Sigmoid colon (tissue), 6 donors: ENCODE measurements at regions not wholly inside any gene's neighbourhood (a gene's known extent, or its start where the extent isn't known, plus 50 kb on each side); places are given as distances from the start of the nearest gene placed in this dataset.

Experiments
- DNase-seq: peaks from one replicate; pipeline ENCODE4 v3.0.0-alpha.2; 2019
- H3K27ac ChIP-seq, 4 donors: fragments of 200-600 bp; sonication (generic); one replicate each; pipeline ENCODE4 v1.5.1; 2016 to 2019; ENCODE audit warnings: mild to moderate bottlenecking in 1 of 4
- H3K27me3 ChIP-seq, 3 donors: fragments of 200-600 bp; sonication (generic); one replicate each; pipeline ENCODE4 v1.5.1; 2019; ENCODE audit warnings: mild to moderate bottlenecking in 1 of 3
- H3K36me3 ChIP-seq, 4 donors: fragments of 200-600 bp; sonication (generic); one replicate each; pipeline ENCODE4 v1.5.1; 2016 to 2019
- H3K4me1 ChIP-seq, 4 donors: fragments of 200-600 bp; sonication (generic); one replicate each; pipeline ENCODE4 v1.5.1; 2017 to 2019
- H3K4me3 ChIP-seq, 4 donors: fragments of 200-600 bp; sonication (generic); one replicate each; pipeline ENCODE4 v1.5.1; 2017 to 2019; ENCODE audit warnings: mild to moderate bottlenecking in 2 of 4, moderate library complexity in 1 of 4
- H3K9me3 ChIP-seq, 4 donors: fragments of 200-600 bp in 3 of 4; sonication (generic) in 3 of 4; one replicate each; pipeline versions ENCODE4 v1.5.1 to v1.6.1; 2013 to 2019
- CTCF ChIP-seq, 4 experiments: fragments of 450-650 bp in 3 of 4; fragments of 200-600 bp in 1 of 4; IDR thresholded peaks; one replicate each; pipeline ENCODE4 v1.5.1; 2016 to 2019; ENCODE audit warnings: antibody characterized with exemption in 4 of 4, mild to moderate bottlenecking in 3 of 4, moderate library complexity in 2 of 4
- EP300 ChIP-seq, 4 donors: sonication (generic); formaldehyde crosslinking; IDR thresholded peaks; one replicate each; pipeline ENCODE4 v1.6.1; 2017; ENCODE audit warnings: antibody characterized with exemption in 4 of 4
- POLR2A ChIP-seq, 2 donors: fragments of 450-650 bp; IDR thresholded peaks; one replicate each; pipeline ENCODE4 v1.6.1; 2016; ENCODE audit warnings: antibody characterized with exemption in 2 of 2, mild to moderate bottlenecking in 2 of 2, moderate library complexity in 2 of 2
- POLR2AphosphoS5 ChIP-seq, 4 donors: sonication (generic); formaldehyde crosslinking; IDR thresholded peaks; one replicate each; pipeline ENCODE4 v1.6.1; 2017; ENCODE audit warnings: antibody characterized with exemption in 4 of 4
- WGBS, 2 donors: extraction: QIAGEN DNeasy Blood & Tissue Kit; methylation state at CpG; one replicate each; pipeline ENCODE4 v1.1.7; 2013; 5-methylcytosine and 5-hydroxymethylcytosine counted together
- intact Hi-C: fragments of 100-400 bp; cut with DNase I; formaldehyde crosslinking; loops from one replicate; pipeline ENCODE4 v1.15.1; 2023
- donor health status: healthy with polysubstance abuse.
- donor health status: healthy.

DNA sequence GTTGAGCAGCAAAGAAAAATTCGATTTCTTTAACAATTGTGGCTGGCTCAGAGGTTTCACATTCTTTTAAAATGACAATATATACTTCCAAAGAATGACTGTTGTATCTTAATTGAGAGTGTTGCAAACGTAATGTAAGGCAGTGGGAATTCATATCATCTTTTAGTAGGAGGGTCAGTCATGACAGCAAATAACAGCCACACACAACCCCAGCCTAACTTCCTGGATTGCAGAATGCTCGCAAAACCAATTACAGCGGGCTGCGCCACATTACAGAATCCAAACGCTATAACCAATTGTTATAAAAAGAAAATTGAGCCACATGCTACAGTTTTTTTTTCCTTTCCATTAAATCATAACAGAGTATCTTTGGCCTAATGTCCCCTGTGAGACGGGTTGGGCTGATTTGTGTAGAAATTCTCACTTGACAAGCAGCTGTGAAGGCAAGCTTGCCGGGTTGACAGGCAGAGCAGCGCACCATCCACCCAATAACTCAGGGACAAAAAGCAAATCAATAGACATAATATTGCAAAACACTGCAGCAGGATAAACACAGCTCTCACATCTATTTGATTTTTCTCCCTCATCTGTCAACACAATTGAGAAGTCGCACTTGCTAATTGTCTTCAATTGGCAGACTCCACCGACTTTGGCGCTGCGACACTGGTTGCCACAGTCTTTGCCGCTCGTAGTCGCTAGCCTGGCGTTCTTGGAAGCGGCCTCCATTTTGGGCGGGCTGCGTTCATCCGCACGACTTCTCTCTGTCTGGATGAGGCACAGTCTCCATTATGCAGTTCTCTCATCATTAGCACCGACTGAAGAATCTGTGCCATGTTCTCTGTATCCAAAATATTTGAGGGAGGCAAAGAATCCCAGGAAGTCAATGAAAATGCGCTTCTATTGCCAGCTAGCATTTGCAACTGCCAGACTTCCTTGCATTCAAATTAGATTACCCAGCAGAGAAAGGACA is 95.0 kb upstream of the CCDC68 start:
- no peak overlapping the region for H3K4me3 ChIP-seq
- no peak for TF ChIP-seq POLR2A (IDR thresholded peaks at IDR 0.05)
- TF ChIP-seq CTCF (IDR thresholded peaks at IDR 0.05), result no peak
- TF ChIP-seq EP300 (IDR thresholded peaks at IDR 0.05), result no peak
- TF ChIP-seq POLR2AphosphoS5 (IDR thresholded peaks at IDR 0.05), result no peak
- DNase-seq, result no peak
- H3K27me3 ChIP-seq, result no peaks in the 10 kb centered on the region
- no peaks in the 10 kb centered on the region for H3K36me3 ChIP-seq
- intact Hi-C loops, result no loop called here
- no peak overlapping the region for H3K27ac ChIP-seq
- H3K4me1 ChIP-seq, result no peaks in the 10 kb centered on the region
- no peaks in the 10 kb centered on the region for H3K9me3 ChIP-seq
- 86 to 89% methylated on average over 24 of the region's 24 CpGs for WGBS, 2 donors

DNA sequence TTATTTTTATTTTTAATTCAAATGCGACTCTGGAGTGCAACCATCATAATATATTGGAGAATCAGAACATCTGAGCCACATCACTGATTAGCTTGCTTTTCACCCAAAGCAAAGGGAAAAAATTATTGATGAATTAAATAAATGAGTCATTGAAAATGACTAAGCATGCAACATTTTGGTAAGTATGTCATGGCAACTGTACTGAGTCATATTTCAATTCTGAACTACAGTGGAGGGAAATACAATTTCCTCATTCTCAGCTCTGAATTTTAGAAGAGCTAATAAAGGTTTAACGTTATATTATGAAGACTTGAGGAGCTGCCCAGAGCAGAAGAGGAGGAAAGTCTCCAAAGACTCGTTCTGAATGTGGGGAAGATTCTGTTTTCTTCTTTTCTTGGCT is 89.6 kb upstream of the CCDC68 start:
- Histone ChIP-seq H3K4me1 (no peaks in the 10 kb centered on the region), H3K36me3 (no peaks in the 10 kb centered on the region), H3K9me3 (no peaks in the 10 kb centered on the region), H3K27me3 (no peaks in the 10 kb centered on the region), H3K4me3 (no peak overlapping the region), H3K27ac (no peak overlapping the region)
- DNase-seq, result no peak
- TF ChIP-seq EP300 (IDR thresholded peaks at IDR 0.05), result no peak
- TF ChIP-seq POLR2A (IDR thresholded peaks at IDR 0.05), result no peak
- no peak for TF ChIP-seq POLR2AphosphoS5 (IDR thresholded peaks at IDR 0.05)
- TF ChIP-seq CTCF (IDR thresholded peaks at IDR 0.05), result no peak
- WGBS, 2 donors, result 60 to 70% methylated on average over 3 of the region's 3 CpGs
- intact Hi-C loops, result no loop called here

GRCh38 chr18:55047546-55047945 is 88.3 kb upstream of the CCDC68 start:
- intact Hi-C loops, result no loop called here
- WGBS, 2 donors, result 97% methylated on average over 2 of the region's 2 CpGs
- Histone ChIP-seq H3K4me1 (no peaks in the 10 kb centered on the region), H3K4me3 (no peak overlapping the region), H3K27ac (no peak overlapping the region), H3K27me3 (no peaks in the 10 kb centered on the region), H3K36me3 (no peaks in the 10 kb centered on the region), H3K9me3 (no peaks in the 10 kb centered on the region)
- no peak for DNase-seq
- no peak for TF ChIP-seq POLR2A (IDR thresholded peaks at IDR 0.05)
- TF ChIP-seq EP300 (IDR thresholded peaks at IDR 0.05), result no peak
- no peak for TF ChIP-seq POLR2AphosphoS5 (IDR thresholded peaks at IDR 0.05)
- no peak for TF ChIP-seq CTCF (IDR thresholded peaks at IDR 0.05)

- Histone ChIP-seq H3K27me3 (no peaks in the 10 kb centered on the region), H3K27ac (no peak overlapping the region), H3K4me3 (no peak overlapping the region), H3K9me3 (no peaks in the 10 kb centered on the region), H3K36me3 (no peaks in the 10 kb centered on the region), H3K4me1 (no peaks in the 10 kb centered on the region)
- DNase-seq, result no peak
- intact Hi-C loops, result no loop called here
- TF ChIP-seq EP300 (IDR thresholded peaks at IDR 0.05) (no peak), POLR2A (IDR thresholded peaks at IDR 0.05) (no peak), CTCF (IDR thresholded peaks at IDR 0.05) (no peak), POLR2AphosphoS5 (IDR thresholded peaks at IDR 0.05) (no peak)
- 73 to 93% methylated on average over 1 of the region's 1 CpG for WGBS, 2 donors
These were observed 82.1 kb upstream of the CCDC68 start for GRCh38 chr18:55041366-55041765.
